KG1 (cell line): ENCODE measurements at regions not wholly inside any gene's neighbourhood (a gene's known extent, or its start where the extent isn't known, plus 50 kb on each side); places are given as distances from the start of the nearest gene placed in this dataset.
"Not testable (repeated sequence)": the region's sequence is repeated elsewhere in the genome, so short reads cannot be mapped to it uniquely, and the experiment has no call there.

Source experiments
- DNase-seq: peaks from one replicate; lab custom pipeline; 2025; lab: John Stamatoyannopoulos, UW

- no peak for DNase-seq
Observed at GRCh38 chr12:75760573-75761294, 249.3 kb upstream of the KRR1 start.

GRCh38 chr12:75759842-75760572 is 248.6 kb upstream of the KRR1 start:
- DNase-seq, result no peak

- no peak for DNase-seq
Observed at GRCh38 chr12:75759196-75759595, 247.8 kb upstream of the KRR1 start.

GRCh38 chr12:75756771-75757170 is 245.4 kb upstream of the KRR1 start:
- DNase-seq, result no peak

GRCh38 chr12:75756111-75756510 is 244.7 kb upstream of the KRR1 start:
- no peak for DNase-seq

DNA sequence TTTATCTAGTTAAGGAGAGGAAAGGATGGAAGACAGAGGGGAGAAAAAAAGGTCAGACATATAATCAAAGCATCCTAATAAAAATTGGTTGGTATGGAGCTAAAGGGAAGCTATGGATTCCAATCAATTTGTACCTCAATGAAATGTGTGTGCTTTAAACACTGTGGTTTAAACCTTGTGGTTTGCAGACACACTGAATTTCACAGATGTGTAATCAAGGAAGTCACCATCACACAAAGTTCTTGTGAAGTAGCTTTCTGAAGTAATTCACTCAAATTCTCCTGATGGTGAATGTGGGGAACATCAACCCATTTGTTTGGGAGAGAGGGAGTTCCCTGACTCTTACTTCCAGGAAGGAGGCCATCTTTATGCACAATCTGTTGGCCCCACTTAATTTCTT is 243.3 kb upstream of the KRR1 start:
- DNase-seq, result no peak

- DNase-seq, result no peak
Observed at GRCh38 chr12:75754141-75754540, 242.7 kb upstream of the KRR1 start.

DNA sequence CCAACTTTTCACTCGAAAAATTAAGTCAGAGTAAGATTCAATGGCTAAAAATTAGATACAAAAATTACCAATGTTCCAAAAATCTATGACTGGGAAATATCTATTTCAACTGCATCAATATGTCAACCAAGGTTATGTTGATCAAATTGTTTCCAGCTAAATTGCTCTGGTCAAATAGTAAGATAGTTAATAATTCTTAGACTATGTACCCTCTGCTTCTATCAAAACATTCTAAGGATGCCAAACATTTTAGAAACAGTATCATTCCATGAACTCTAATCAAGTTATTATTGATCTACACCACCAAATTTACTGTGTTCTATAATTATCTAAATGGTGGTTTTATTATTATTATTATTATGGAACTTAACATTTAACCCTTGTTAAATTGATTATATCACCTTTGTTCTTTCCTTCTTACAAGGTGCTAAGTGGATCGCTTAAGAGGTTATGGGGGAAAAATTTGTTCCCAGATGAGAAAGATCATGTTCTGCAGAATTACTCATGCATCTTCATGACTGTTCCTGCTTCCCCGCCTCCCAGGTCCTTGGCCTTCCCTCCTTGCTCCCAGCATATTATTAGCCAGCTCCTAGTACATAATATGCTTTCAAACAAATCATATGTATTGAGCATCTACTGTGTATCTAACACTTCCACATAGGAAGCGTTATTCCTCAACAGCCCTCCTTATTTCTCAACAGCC is 240.5 kb upstream of the KRR1 start:
- DNase-seq, result no peak

GRCh38 chr12:75750716-75751306 is 239.4 kb upstream of the KRR1 start:
- DNase-seq, result no peak

- not testable (repeated sequence) for DNase-seq
Observed at GRCh38 chr12:75748990-75749389, 237.6 kb upstream of the KRR1 start.

GRCh38 chr12:75748136-75748535 is 236.7 kb upstream of the KRR1 start:
- no peak for DNase-seq

GRCh38 chr12:75747572-75748021 is 236.2 kb upstream of the KRR1 start:
- DNase-seq, result no peak

- no peak for DNase-seq
Observed at GRCh38 chr12:75746621-75747020, 235.2 kb upstream of the KRR1 start.

GRCh38 chr12:75744607-75745256 is 233.3 kb upstream of the KRR1 start:
- no peak for DNase-seq

DNA sequence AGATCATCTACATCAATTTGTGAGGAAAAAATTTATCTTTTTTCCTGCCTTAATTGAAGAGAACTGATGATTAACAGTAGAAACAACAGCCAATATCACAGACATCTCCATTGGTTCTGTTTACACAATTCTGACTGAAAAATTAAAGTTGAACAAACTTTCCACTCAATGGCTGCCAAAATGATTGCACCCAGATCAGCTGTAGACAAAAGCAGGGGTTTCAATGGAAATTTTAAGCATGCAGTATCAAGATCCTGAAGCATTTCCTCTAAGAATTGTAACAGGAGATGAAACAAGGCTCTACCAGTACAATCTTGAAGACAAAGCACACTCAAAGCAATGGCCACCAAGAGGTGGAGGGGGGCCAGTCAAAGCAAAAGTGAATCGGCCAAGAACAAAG is 231.6 kb upstream of the KRR1 start:
- DNase-seq, result no peak

DNA sequence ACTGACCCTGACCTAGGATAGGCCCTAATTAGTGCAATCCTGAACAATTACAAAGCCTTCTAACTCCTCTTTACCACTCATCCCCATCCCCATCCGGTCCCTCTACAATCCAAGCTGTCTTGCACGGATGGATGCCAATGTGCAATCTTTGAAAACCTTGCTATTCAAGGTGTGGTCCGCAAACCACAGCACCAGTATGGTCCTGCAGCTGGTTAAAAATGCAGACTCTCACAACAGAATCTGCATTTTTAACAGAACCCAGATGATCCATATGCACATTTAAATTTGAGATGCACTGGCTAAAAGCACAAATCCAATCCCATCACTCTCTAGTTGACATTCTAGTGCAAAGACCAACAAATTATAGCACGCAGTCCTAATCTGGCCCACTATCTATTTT is 230.6 kb upstream of the KRR1 start:
- DNase-seq, result no peak

- no peak for DNase-seq
Observed at GRCh38 chr12:75739912-75740311, 228.5 kb upstream of the KRR1 start.

DNA sequence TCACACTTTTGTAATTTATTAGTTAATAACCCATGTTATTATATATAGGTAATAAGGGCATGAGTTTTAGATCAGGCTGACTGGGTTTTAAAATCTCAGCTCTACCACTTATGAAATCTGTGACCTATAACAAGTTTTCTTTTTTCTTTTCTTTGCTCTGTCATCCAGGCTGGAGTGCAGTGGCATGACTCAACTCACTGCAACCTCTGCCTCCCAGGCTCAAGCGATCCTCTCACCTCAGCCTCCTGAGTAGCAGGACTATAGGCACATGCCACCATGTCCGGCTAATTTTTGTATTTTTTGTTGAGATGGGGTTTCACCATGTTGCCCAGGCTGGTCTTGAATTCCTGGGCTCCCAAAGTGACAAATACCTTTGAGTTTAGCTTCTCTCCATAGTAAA is 227.7 kb upstream of the KRR1 start:
- not testable (repeated sequence) for DNase-seq

GRCh38 chr12:75738486-75738885 is 227.1 kb upstream of the KRR1 start:
- DNase-seq, result no peak

DNA sequence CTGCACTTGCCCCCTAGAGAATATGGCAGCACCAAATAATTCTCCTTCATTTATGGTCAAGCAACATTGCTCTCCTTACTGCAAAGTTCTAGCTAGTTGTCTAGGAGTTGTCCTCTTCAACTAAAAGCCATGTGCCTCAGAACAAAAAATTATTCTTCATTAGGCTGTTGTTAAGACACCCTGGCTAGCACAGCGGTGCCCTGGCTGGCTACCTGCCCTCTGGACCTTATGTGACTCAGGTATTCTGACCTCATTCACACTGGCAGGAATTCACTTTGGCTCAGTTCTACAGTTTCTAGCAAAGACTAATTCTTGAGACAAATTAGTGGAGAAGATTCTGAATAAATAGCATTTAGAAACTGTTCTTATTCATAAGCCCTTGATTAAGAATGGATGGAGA is 224.4 kb upstream of the KRR1 start:
- DNase-seq, result no peak

DNA sequence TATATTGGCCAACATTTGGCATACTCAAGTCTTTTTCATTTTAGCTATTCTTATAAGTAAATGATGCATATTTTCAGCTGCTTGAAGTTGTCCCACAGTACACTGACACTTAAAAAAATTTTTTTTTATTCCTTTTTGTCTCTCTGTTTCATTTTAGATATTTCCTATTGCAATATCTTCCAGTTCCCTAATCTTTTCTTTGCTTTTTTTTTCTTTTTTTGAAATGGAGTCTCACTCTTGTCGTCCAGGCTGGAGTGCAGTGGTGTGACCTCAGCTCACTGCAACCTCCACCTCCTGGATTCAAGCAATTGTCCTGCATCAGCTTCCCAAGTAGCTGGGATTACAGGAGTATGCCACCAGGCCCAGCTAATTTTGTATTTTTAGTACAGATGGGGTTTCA is 217.4 kb upstream of the KRR1 start:
- DNase-seq, result no peak

GRCh38 chr12:75727577-75727976 is 216.2 kb upstream of the KRR1 start:
- DNase-seq, result no peak
